Transverse colon (tissue), 4 donors: ENCODE measurements at regions not wholly inside any gene's neighbourhood (a gene's known extent, or its start where the extent isn't known, plus 50 kb on each side); places are given as distances from the start of the nearest gene placed in this dataset.

ENCODE experiments used
- DNase-seq: peaks from one replicate; pipeline ENCODE4 v3.0.0-alpha.2; 2019
- H3K27ac ChIP-seq, 4 donors: fragments of 200-600 bp; sonication (generic); 2 replicates each; pipeline ENCODE4 v1.5.1; 2016 to 2018; ENCODE audit warnings: inconsistent platforms in 4 of 4
- H3K27me3 ChIP-seq: fragments of 200-600 bp; sonication (generic); 2 replicates; pipeline ENCODE4 v1.5.1; 2017; ENCODE audit warnings: inconsistent platforms
- H3K36me3 ChIP-seq, 4 donors: fragments of 200-600 bp; sonication (generic); 2 replicates each; pipeline ENCODE4 v1.5.1; 2017 to 2019; ENCODE audit warnings: inconsistent platforms in 4 of 4
- H3K4me1 ChIP-seq, 4 donors: fragments of 200-600 bp; sonication (generic); 2 replicates each; pipeline ENCODE4 v1.5.1; 2017 to 2020; ENCODE audit warnings: inconsistent platforms in 4 of 4
- H3K4me3 ChIP-seq, 4 donors: fragments of 200-600 bp; sonication (generic); 1 replicate in 1 of 4; 2 replicates in 3 of 4; pipeline versions ENCODE4 v1.5.1 to v1.6.1; 2017 to 2019; ENCODE audit warnings: inconsistent platforms in 4 of 4
- H3K9me3 ChIP-seq, 2 donors: fragments of 200-600 bp; sonication (generic); 2 replicates each; pipeline ENCODE4 v1.5.1; 2017 to 2019; ENCODE audit warnings: inconsistent platforms in 2 of 2
- CTCF ChIP-seq, 5 experiments: fragments of 200-600 bp in 3 of 5; fragments of 450-650 bp in 2 of 5; sonication (generic) in 3 of 5; IDR thresholded peaks; 1 replicate in 2 of 5; 2 replicates in 3 of 5; pipeline ENCODE4 v1.5.1; 2016 to 2017; ENCODE audit warnings: antibody characterized with exemption in 5 of 5, inconsistent platforms in 3 of 5, mild to moderate bottlenecking in 2 of 5, moderate library complexity in 1 of 5
- EP300 ChIP-seq: sonication (generic); formaldehyde crosslinking; IDR thresholded peaks from one replicate; pipeline ENCODE4 v1.6.1; 2017; ENCODE audit warnings: antibody characterized with exemption, low read depth
- POLR2A ChIP-seq: fragments of 450-650 bp; IDR thresholded peaks from one replicate; pipeline ENCODE4 v1.6.1; 2016; ENCODE audit warnings: antibody characterized with exemption, mild to moderate bottlenecking, moderate library complexity
- POLR2AphosphoS5 ChIP-seq, 3 donors: sonication (generic); formaldehyde crosslinking; IDR thresholded peaks; one replicate each; pipeline ENCODE4 v1.6.1; 2016; ENCODE audit warnings: antibody characterized with exemption in 3 of 3
- WGBS, 2 donors: methylation state at CpG; one replicate each; pipeline ENCODE4 v1.1.5; 2018; ENCODE audit warnings: low coverage in 1 of 2; 5-methylcytosine and 5-hydroxymethylcytosine counted together
- in situ Hi-C, 4 donors: fragments of 200-750 bp; cut with MboI; loops; one replicate each; pipeline versions ENCODE4 v1.15.0 to v1.15.1; 2017; ENCODE audit warnings: low sequenced_read_pairs in 3 of 4, low pct_ligation_motif_present in 1 of 4, low pct_unique_long_range_greater_than_20kb in 1 of 4
- intact Hi-C: fragments of 100-400 bp; cut with DNase I; formaldehyde crosslinking; loops from one replicate; pipeline ENCODE4 v1.15.1; 2023; ENCODE audit warnings: low total_unique reads

- intact Hi-C loops: no loop called here
- Histone ChIP-seq H3K9me3 (no peaks in the 10 kb centered on the region), H3K27me3 (no peaks in the 10 kb centered on the region), H3K36me3 (no peaks in the 10 kb centered on the region), H3K4me1 (no peaks in the 10 kb centered on the region), H3K27ac (no peak overlapping the region), H3K4me3 (no peak overlapping the region)
- DNase-seq: no peak
- no peak for TF ChIP-seq POLR2A
- no peak for TF ChIP-seq EP300
- TF ChIP-seq CTCF (IDR thresholded peaks at IDR 0.05): no peak
- no peak for TF ChIP-seq POLR2AphosphoS5 (IDR thresholded peaks at IDR 0.05)
- in situ Hi-C loops: no loop called here
Observed at GRCh38 chr5:105970919-105971318, 1699.8 kb downstream of the EFNA5 start.

- Histone ChIP-seq H3K27ac (no peak overlapping the region), H3K4me3 (no peak overlapping the region), H3K27me3 (no peaks in the 10 kb centered on the region), H3K9me3 (no peaks in the 10 kb centered on the region), H3K4me1 (no peaks in the 10 kb centered on the region), H3K36me3 (no peaks in the 10 kb centered on the region)
- in situ Hi-C loops: no loop called here
- TF ChIP-seq CTCF (IDR thresholded peaks at IDR 0.05) (no peak), EP300 (no peak), POLR2AphosphoS5 (IDR thresholded peaks at IDR 0.05) (no peak), POLR2A (no peak)
- intact Hi-C loops: no loop called here
- 74 to 86% methylated on average over 3 of the region's 3 CpGs for WGBS, 2 donors
- no peak for DNase-seq
Observed at GRCh38 chr5:105968981-105969380, 1701.8 kb downstream of the EFNA5 start.

GRCh38 chr5:105963696-105964255, 1707.0 kb downstream of the EFNA5 start:
- TF ChIP-seq CTCF (IDR thresholded peaks at IDR 0.05): no peak
- TF ChIP-seq POLR2AphosphoS5 (IDR thresholded peaks at IDR 0.05): no peak
- TF ChIP-seq EP300: no peak
- no peak for TF ChIP-seq POLR2A
- WGBS, 2 donors: 31 to 44% methylated on average over 2 of the region's 2 CpGs
- DNase-seq: no peak
- in situ Hi-C loops (no loop called here), intact Hi-C loops (no loop called here)
- H3K4me3 ChIP-seq: no peak overlapping the region
- H3K27me3 ChIP-seq: no peaks in the 10 kb centered on the region
- H3K4me1 ChIP-seq: no peaks in the 10 kb centered on the region
- H3K36me3 ChIP-seq: no peaks in the 10 kb centered on the region
- no peaks in the 10 kb centered on the region for H3K9me3 ChIP-seq
- no peak overlapping the region for H3K27ac ChIP-seq

- Histone ChIP-seq H3K27ac (no peak overlapping the region), H3K27me3 (no peaks in the 10 kb centered on the region), H3K9me3 (no peaks in the 10 kb centered on the region), H3K36me3 (no peaks in the 10 kb centered on the region), H3K4me3 (no peak overlapping the region), H3K4me1 (no peaks in the 10 kb centered on the region)
- in situ Hi-C loops: no loop called here
- no peak for DNase-seq
- TF ChIP-seq EP300 (no peak), POLR2AphosphoS5 (IDR thresholded peaks at IDR 0.05) (no peak), CTCF (IDR thresholded peaks at IDR 0.05) (no peak), POLR2A (no peak)
- intact Hi-C loops: no loop called here
- WGBS, 2 donors: 68 to 77% methylated on average over 2 of the region's 2 CpGs
Observed at GRCh38 chr5:105961572-105961971, 1709.2 kb downstream of the EFNA5 start.
